HepG2 (cell line): ENCODE measurements at regions not wholly inside any gene's neighbourhood (a gene's known extent, or its start where the extent isn't known, plus 50 kb on each side); places are given as distances from the start of the nearest gene placed in this dataset.
"Not testable (repeated sequence)": the region's sequence is repeated elsewhere in the genome, so short reads cannot be mapped to it uniquely, and the experiment has no call there.

Experiments
- KDM1A ChIP-seq: IDR thresholded peaks from 2 replicates; pipeline ENCODE4 v1.6.1; 2016; ENCODE audit warnings: missing compliant biosample characterization
- MTF1 ChIP-seq: sonication (generic); formaldehyde crosslinking; IDR thresholded peaks from 2 replicates; pipeline ENCODE4 v1.5.0; 2020; ENCODE audit warnings: missing genetic modification reagents
- ZFP62 ChIP-seq: sonication (generic); formaldehyde crosslinking; IDR thresholded peaks from 2 replicates; pipeline ENCODE4 v1.4.0; 2020; ENCODE audit warnings: missing genetic modification reagents
- ZNF354B ChIP-seq: sonication (generic); formaldehyde crosslinking; IDR thresholded peaks from 2 replicates; pipeline ENCODE4 v1.8.0; 2022; ENCODE audit warnings: mild to moderate bottlenecking, missing genetic modification reagents
- TF ChIP-seq, protein P1 (sequence below): sonication (generic); formaldehyde crosslinking; IDR thresholded peaks from 2 replicates; pipeline ENCODE4 v1.4.0; 2020; ENCODE audit warnings: missing genetic modification reagents, mild to moderate bottlenecking, borderline replicate concordance
- TF ChIP-seq, protein P2 (sequence below), 2 experiments: IDR thresholded peaks; 2 replicates each; pipeline ENCODE4 v1.6.1; 2011 to 2012; ENCODE audit warnings: low read length in 2 of 2, borderline replicate concordance in 1 of 2, low read depth in 1 of 2, mild to moderate bottlenecking in 1 of 2, moderate library complexity in 1 of 2
- TF ChIP-seq, protein P3 (sequence below): IDR thresholded peaks from 2 replicates; pipeline ENCODE4 v1.6.1; 2012; ENCODE audit warnings: inconsistent platforms
- TF ChIP-seq, protein P4 (sequence below): sonication (generic); formaldehyde crosslinking; IDR thresholded peaks from 2 replicates; pipeline ENCODE4 v1.8.0; 2023; ENCODE audit warnings: mild to moderate bottlenecking, missing genetic modification reagents

DNA sequence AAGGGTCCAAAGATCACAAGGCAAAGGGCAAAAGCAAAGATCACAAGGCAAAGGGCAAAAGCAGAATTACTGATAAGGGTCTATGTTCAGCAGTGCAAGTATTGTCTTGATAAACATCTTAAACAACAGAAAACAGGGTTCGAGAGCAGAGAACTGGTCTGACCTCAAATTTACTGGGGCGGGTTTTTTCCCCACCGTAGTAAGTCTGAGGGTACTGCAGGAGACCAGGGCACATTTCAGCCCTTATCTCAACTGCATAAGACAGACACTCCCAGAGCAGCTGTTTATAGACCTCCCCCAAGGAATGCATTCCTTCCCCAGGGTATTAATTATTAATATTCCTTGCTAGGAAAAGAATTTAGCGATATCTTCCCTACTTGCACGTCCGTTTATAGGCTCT, 61.3 kb downstream of the ZNF860 start:
- TF ChIP-seq, protein P1, sequence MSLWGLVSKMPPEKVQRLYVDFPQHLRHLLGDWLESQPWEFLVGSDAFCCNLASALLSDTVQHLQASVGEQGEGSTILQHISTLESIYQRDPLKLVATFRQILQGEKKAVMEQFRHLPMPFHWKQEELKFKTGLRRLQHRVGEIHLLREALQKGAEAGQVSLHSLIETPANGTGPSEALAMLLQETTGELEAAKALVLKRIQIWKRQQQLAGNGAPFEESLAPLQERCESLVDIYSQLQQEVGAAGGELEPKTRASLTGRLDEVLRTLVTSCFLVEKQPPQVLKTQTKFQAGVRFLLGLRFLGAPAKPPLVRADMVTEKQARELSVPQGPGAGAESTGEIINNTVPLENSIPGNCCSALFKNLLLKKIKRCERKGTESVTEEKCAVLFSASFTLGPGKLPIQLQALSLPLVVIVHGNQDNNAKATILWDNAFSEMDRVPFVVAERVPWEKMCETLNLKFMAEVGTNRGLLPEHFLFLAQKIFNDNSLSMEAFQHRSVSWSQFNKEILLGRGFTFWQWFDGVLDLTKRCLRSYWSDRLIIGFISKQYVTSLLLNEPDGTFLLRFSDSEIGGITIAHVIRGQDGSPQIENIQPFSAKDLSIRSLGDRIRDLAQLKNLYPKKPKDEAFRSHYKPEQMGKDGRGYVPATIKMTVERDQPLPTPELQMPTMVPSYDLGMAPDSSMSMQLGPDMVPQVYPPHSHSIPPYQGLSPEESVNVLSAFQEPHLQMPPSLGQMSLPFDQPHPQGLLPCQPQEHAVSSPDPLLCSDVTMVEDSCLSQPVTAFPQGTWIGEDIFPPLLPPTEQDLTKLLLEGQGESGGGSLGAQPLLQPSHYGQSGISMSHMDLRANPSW (CRISPR knock-in tag), result not testable (repeated sequence)
- TF ChIP-seq, protein P2, sequence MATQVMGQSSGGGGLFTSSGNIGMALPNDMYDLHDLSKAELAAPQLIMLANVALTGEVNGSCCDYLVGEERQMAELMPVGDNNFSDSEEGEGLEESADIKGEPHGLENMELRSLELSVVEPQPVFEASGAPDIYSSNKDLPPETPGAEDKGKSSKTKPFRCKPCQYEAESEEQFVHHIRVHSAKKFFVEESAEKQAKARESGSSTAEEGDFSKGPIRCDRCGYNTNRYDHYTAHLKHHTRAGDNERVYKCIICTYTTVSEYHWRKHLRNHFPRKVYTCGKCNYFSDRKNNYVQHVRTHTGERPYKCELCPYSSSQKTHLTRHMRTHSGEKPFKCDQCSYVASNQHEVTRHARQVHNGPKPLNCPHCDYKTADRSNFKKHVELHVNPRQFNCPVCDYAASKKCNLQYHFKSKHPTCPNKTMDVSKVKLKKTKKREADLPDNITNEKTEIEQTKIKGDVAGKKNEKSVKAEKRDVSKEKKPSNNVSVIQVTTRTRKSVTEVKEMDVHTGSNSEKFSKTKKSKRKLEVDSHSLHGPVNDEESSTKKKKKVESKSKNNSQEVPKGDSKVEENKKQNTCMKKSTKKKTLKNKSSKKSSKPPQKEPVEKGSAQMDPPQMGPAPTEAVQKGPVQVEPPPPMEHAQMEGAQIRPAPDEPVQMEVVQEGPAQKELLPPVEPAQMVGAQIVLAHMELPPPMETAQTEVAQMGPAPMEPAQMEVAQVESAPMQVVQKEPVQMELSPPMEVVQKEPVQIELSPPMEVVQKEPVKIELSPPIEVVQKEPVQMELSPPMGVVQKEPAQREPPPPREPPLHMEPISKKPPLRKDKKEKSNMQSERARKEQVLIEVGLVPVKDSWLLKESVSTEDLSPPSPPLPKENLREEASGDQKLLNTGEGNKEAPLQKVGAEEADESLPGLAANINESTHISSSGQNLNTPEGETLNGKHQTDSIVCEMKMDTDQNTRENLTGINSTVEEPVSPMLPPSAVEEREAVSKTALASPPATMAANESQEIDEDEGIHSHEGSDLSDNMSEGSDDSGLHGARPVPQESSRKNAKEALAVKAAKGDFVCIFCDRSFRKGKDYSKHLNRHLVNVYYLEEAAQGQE (IDR thresholded peaks at IDR 0.05; ENCODE audit: borderline replicate concordance in 1 of 2, low read depth in 1 of 2, low read length in 2 of 2), result not testable (repeated sequence)
- TF ChIP-seq KDM1A; ZFP62 (CRISPR knock-in tag); MTF1 (CRISPR knock-in tag); ZNF354B (CRISPR knock-in tag): not testable (repeated sequence)
- TF ChIP-seq, protein P3, sequence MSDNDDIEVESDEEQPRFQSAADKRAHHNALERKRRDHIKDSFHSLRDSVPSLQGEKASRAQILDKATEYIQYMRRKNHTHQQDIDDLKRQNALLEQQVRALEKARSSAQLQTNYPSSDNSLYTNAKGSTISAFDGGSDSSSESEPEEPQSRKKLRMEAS, result not testable (repeated sequence)
- TF ChIP-seq, protein P4, sequence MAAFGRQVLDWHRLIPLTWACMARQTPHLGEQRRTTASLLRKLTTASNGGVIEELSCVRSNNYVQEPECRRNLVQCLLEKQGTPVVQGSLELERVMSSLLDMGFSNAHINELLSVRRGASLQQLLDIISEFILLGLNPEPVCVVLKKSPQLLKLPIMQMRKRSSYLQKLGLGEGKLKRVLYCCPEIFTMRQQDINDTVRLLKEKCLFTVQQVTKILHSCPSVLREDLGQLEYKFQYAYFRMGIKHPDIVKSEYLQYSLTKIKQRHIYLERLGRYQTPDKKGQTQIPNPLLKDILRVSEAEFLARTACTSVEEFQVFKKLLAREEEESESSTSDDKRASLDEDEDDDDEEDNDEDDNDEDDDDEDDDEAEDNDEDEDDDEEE (CRISPR knock-in tag), result not testable (repeated sequence)
